ENCODE measurements at regions not wholly inside any gene's neighbourhood (a gene's known extent, or its start where the extent isn't known, plus 50 kb on each side); places are given as distances from the start of the nearest gene placed in this dataset.

- Histone ChIP-seq H3K9me3 (replicated peaks; ENCODE audit: control insufficient read depth, insufficient read depth, low read length) (no peaks in the 10 kb centered on the region), H3K9ac (replicated peaks; ENCODE audit: extremely low read depth, insufficient read depth, low read length) (no peak overlapping the region), H3K36me3 (ENCODE audit: control insufficient read depth in 2 of 2, extremely low read depth in 1 of 2, insufficient read depth in 2 of 2, low read length in 2 of 2) (no peaks in the 10 kb centered on the region), H3K27me3 (ENCODE audit: control insufficient read depth in 2 of 2, insufficient read depth in 2 of 2, low read length in 2 of 2) (no peaks in the 10 kb centered on the region), H2AFZ (ENCODE audit: low read depth, low read length) (no peak overlapping the region), H3K79me2 (ENCODE audit: control insufficient read depth, insufficient read depth, low read length) (no peaks in the 10 kb centered on the region), H3K4me1 (ENCODE audit: control insufficient read depth, extremely low read depth, insufficient read depth, low read length) (no peaks in the 10 kb centered on the region), H4K20me1 (replicated peaks; ENCODE audit: control insufficient read depth, extremely low read depth, insufficient read depth, low read length) (no peaks in the 10 kb centered on the region), H3K4me3 (replicated peaks in 1 of 3; ENCODE audit: insufficient read depth in 1 of 3, low read depth in 1 of 3, low read length in 3 of 3) (no peak overlapping the region), H3K9me1 (replicated peaks; ENCODE audit: control insufficient read depth, extremely low read depth, insufficient read depth, low read length) (no peaks in the 10 kb centered on the region), H3K27ac (ENCODE audit: insufficient read depth, low read depth, low read length) (no peak overlapping the region), H3K4me2 (ENCODE audit: insufficient read depth, low read length) (no peak overlapping the region)
- ChIA-PET CTCF (no interaction called here), POLR2A (no interaction called here)
- dilution Hi-C loops (cut with MboI; ENCODE audit: extremely low pct_ligation_motif_present, low sequenced_read_pairs): no loop called here
- intact Hi-C loops (cut with micrococcal nuclease): no loop called here
- DNase-seq (ENCODE audit: low read depth, low spot score) (no peak), FAIRE-seq (no peak)
- no TSS peak for BruUV-seq (replicated peaks)
- TF ChIP-seq, protein P1, sequence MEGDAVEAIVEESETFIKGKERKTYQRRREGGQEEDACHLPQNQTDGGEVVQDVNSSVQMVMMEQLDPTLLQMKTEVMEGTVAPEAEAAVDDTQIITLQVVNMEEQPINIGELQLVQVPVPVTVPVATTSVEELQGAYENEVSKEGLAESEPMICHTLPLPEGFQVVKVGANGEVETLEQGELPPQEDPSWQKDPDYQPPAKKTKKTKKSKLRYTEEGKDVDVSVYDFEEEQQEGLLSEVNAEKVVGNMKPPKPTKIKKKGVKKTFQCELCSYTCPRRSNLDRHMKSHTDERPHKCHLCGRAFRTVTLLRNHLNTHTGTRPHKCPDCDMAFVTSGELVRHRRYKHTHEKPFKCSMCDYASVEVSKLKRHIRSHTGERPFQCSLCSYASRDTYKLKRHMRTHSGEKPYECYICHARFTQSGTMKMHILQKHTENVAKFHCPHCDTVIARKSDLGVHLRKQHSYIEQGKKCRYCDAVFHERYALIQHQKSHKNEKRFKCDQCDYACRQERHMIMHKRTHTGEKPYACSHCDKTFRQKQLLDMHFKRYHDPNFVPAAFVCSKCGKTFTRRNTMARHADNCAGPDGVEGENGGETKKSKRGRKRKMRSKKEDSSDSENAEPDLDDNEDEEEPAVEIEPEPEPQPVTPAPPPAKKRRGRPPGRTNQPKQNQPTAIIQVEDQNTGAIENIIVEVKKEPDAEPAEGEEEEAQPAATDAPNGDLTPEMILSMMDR (IDR thresholded peaks at IDR 0.05; ENCODE audit: extremely low read depth in 1 of 2, insufficient read depth in 1 of 2, low read depth in 1 of 2, low read length in 2 of 2): no peak
- TF ChIP-seq EZH2 (IDR thresholded peaks at IDR 0.05; ENCODE audit: borderline replicate concordance, low read depth, low read length, severe bottlenecking) (no peak), MYC (IDR thresholded peaks at IDR 0.05; ENCODE audit: low read depth, low read length) (no peak), JUN (IDR thresholded peaks at IDR 0.05; ENCODE audit: borderline replicate concordance, insufficient read depth, insufficient read length, low read depth) (no peak), GATA2 (IDR thresholded peaks at IDR 0.05; ENCODE audit: insufficient read depth, insufficient read length, low read depth, low read length) (no peak), POLR2AphosphoS5 (IDR thresholded peaks at IDR 0.05; ENCODE audit: insufficient read depth, low read depth, low read length) (no peak), POLR2A (IDR thresholded peaks at IDR 0.05; ENCODE audit: low read depth, low read length) (no peak), FOS (IDR thresholded peaks at IDR 0.05; ENCODE audit: borderline replicate concordance, insufficient read depth, low read length) (no peak)
- TF ChIP-seq, protein P2, sequence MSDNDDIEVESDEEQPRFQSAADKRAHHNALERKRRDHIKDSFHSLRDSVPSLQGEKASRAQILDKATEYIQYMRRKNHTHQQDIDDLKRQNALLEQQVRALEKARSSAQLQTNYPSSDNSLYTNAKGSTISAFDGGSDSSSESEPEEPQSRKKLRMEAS (IDR thresholded peaks at IDR 0.05; ENCODE audit: insufficient read depth, insufficient read length): no peak
Measured at GRCh38 chr12:5309654-5310053, 122.3 kb upstream of the NTF3 start.

Measured in endothelial cell of umbilical vein (primary cell).